ENCODE measurements at regions not wholly inside any gene's neighbourhood (a gene's known extent, or its start where the extent isn't known, plus 50 kb on each side); places are given as distances from the start of the nearest gene placed in this dataset.

DNA sequence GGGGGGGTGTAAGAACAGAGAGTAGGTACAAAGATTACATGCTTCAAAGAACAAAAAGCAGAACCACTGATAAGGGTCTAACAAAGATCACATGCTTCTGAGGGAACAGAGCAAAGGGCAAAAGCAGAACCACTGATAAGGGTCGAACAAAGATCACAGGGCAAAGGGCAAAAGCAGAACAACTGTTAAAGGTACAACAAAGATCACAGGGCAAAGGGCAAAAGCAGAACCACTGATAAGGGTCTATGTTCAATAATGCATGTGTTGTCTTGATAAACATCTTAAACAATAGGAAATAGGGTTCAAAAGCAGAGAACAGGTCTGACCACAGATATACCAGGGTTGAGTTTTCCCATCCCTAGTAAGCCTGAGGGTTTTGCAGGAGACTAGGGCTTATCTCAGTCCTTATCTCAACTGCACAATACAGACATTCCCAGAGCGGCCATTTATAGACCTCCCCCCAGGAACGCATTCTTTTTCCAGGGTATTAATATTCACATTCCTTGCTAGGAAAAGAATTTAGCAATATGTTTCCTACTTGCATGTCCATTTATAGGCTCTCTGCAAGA, 81.9 kb upstream of the PGR start:
- no peak for DNase-seq (ENCODE audit: low read depth)

DNA sequence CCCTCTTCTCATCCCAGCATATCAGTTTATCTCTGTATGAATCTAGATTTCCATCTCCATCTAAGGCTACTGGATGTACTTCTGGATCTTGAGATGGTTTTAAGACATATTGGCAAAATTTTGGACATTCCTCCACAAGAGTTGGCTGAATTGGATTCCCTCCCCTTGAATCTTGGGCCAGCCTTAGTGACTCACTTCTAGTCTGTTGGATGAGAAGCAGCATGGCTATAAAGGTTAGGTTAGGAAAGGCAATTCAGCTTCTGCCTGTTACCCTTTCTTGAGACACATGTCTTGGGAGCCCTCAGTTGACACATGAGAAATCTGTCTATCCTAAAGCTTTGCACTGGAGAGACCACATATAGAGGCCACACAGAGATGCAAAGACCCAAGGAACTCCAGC, 73.0 kb upstream of the PGR start:
- DNase-seq (ENCODE audit: low read depth), result no peak

DNA sequence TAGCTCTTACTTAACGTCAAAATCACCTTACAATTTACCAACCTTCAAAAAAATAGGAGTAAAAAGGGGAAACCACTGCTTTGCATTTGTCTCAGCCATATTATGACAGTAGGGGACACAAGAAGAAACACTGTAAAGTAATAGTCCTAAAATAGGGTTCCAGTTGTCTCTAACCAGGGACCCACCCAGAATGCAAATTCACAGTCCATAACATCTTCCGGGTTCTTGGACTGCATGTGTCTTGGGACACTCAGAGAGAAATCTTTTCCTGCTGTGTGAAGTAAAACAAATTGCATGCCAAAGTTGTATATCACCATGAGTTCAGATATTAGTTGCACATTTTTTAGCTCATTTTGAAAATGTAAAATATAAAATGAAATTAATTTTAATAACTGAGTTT, 69.8 kb upstream of the PGR start:
- DNase-seq (ENCODE audit: low read depth), result no peak

DNA sequence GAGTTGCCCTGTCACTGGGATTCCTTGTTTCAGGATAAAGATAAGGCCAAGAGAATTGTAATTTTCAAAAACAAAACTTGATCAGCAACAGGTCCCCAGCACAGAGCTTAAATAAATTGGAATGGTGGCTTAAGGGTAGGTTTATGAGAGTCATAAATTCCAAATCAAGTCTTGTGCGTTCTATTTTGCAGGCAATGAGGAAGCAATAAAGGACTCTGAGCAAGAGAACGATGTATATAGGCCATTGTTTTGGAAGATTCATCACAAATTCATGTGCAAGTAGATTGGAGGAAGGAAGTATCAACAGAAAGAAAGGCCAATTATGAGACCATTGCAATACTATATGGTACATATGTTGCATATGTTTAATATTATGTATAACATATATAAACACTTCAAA, 65.7 kb upstream of the PGR start:
- no peak for DNase-seq (ENCODE audit: low read depth)

DNA sequence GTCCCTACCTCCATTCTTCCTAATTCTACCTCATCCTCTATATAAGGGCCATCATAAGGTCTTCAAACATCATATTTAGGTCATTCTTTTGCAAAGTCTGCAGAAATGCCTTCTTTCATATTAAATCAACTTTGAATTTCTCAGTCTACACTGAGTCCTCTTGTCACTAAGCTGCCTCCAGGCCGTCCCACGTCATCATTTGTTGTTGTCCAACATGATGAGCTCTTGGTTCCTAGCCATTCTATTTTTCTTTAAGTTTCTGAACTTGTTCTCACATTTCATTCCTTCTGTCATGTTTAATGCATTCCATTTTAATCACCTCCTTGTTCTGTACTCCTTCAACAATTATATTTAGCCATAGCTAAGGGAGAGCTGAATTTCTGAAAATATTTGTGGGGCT, 59.2 kb upstream of the PGR start:
- DNase-seq (ENCODE audit: low read depth), result no peak

DNA sequence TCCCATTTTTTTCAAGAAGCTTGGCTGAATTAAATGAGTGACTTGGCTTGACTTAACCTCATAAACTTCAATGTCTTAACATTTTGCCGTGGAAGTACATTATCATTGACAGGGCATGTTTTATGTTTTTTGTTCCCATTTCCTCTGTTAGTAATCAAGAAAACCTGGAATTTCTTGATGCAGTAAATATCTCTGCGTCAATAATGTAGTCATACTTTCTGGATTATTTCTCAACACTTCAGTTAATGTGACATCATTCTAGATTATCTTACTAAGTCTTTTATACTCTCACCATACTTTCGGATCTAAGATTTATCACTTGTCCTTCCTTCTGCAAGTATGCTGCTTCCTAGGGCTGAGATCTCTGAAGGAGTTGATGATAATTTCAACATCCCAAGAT, 58.6 kb upstream of the PGR start:
- no peak for DNase-seq (ENCODE audit: low read depth)

DNA sequence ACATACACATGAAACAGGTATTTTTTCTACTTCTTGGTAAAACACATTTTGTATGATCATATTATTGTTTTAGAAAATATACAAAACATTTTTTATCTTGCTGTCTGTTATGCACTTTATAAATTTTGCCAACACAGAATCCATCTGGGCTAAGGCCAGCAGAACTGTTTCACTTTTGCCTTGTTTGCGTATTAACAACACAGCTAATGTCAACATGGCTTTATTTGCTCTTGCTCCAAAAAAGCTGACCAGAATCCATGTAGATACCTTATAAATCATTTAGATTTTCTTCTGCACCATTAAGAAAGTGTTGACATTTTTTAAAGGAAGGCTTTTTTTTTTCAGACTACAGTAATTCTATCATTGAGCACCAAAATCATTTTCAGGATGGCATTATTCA, 58.1 kb upstream of the PGR start:
- no peak for DNase-seq (ENCODE audit: low read depth)

DNA sequence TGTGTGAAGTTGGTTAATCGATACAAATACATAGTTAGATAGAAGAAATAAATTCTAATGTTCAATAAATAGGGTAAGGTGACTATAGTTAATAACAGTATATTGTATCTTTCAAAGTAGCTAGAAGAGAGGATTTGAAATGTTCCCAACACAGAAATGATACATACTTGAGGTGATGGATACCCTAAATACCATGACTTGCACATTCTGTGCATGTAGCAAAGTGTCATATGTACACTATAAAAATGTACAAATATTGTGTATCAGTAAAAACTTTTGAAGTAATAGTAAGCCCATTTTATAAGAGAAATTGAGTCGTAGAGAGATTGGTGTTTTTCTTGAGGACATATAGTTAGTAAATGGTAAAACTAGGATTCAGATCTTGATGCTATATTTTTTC, 56.4 kb upstream of the PGR start:
- DNase-seq (ENCODE audit: low read depth), result no peak

DNA sequence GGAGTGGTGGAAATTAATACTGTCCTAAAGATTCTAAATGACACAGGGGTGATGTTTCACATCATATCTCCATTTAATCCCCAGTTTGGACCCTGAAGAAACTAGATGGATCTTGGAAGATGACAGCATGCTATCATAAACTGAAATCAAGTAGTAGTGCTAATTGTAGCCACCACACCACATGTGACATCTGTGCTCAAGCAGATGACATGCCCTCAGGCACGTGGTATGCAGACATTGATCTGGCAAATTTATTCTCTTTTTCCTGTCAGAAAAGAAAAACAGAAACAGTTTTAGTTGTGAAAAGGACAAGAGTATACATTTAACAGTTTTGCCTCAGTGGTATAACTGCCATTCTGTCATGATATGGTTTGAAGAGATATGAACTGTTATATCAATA, 52.9 kb upstream of the PGR start:
- no peak for DNase-seq (ENCODE audit: low read depth)

DNA sequence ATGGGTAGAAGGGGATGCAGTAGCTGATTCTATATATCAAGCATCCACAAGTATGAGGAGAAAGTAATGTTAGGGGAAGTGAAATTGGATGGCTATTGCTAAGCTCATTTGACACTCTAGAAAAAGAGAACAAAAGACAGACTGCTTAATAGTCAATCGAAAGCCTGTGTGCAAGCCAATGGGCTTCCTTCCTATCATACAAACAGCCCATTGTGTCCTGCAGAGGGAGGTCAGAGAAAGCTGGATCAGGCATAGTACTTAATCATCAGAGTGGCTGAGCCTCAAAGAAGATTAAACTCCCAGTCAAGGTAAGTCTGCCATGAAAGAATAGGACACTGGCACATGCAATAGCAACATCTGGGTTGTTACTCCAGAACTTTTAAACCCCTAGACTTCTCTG, 50.9 kb upstream of the PGR start:
- DNase-seq (ENCODE audit: low read depth), result no peak
